ENCODE measurements at regions not wholly inside any gene's neighbourhood (a gene's known extent, or its start where the extent isn't known, plus 50 kb on each side); places are given as distances from the start of the nearest gene placed in this dataset.

GRCh38 chr2:188046437-188046836 is 245.2 kb upstream of the GULP1 start:
- TF ChIP-seq CTCF (conservative IDR thresholded peaks at IDR 0.05; ENCODE audit: low read depth, low read length) (no peak), EZH2 (IDR thresholded peaks at IDR 0.05; ENCODE audit: borderline replicate concordance, low read depth, low read length, poor library complexity, severe bottlenecking) (no peak)

Data from A673 (cell line).